Activated CD4-positive, alpha-beta T cell treated with anti-CD3 and anti-CD28 coated beads for 36 hours (primary cell): ENCODE measurements at regions not wholly inside any gene's neighbourhood (a gene's known extent, or its start where the extent isn't known, plus 50 kb on each side); places are given as distances from the start of the nearest gene placed in this dataset.

Experiments
- ATAC-seq: fragments of 200-7000 bp; cut with Tn5 transposase; one replicate; pipeline ENCODE4 v1.10.0; 2021; ENCODE audit warnings: mild to moderate bottlenecking, moderate library complexity
- CTCF ChIA-PET: fragments of 350-600 bp; sonication (Branson Sonifier 250); formaldehyde crosslinking; loops from one replicate; lab custom pipeline; 2021; ENCODE audit warnings: antibody characterized with exemption; lab: Charles Lee
- POLR2A ChIA-PET: fragments of 350-600 bp; sonication (Branson Sonifier 250); formaldehyde crosslinking; loops from one replicate; lab custom pipeline; 2021; ENCODE audit warnings: antibody characterized with exemption, inconsistent platforms; lab: Charles Lee
- DNase-seq: peaks from one replicate; pipeline ENCODE4 v3.0.0-alpha.2; 2020
- H3K27ac Mint-ChIP-seq: one replicate; pipeline ENCODE4 v1.8.0; 2021; ENCODE audit warnings: mixed read lengths
- H3K27me3 Mint-ChIP-seq: one replicate; pipeline ENCODE4 v1.8.0; 2021; ENCODE audit warnings: mixed read lengths
- H3K36me3 Mint-ChIP-seq: one replicate; pipeline ENCODE4 v1.8.0; 2021; ENCODE audit warnings: low read depth, mixed read lengths
- H3K4me1 Mint-ChIP-seq: one replicate; pipeline ENCODE4 v1.8.0; 2021; ENCODE audit warnings: mixed read lengths
- H3K4me3 Mint-ChIP-seq: one replicate; pipeline ENCODE4 v1.8.0; 2021; ENCODE audit warnings: mild to moderate bottlenecking, moderate library complexity, mixed read lengths
- H3K9me3 Mint-ChIP-seq: one replicate; pipeline ENCODE4 v1.8.0; 2021; ENCODE audit warnings: low read depth, mixed read lengths
- intact Hi-C, 2 experiments: fragments of 100-400 bp; cut with DNase I in 1 of 2; cut with micrococcal nuclease in 1 of 2; formaldehyde crosslinking; loops; one replicate each; pipeline versions ENCODE4 v1.14.2 to v1.15.1; 2022 to 2024; cut with DNase I, micrococcal nuclease

GRCh38 chr10:56831681-56832080, 470.6 kb upstream of the ZWINT start:
- Mint-ChIP-seq H3K4me1 (no peaks in the 10 kb centered on the region), H3K36me3 (no peaks in the 10 kb centered on the region), H3K27me3 (no peaks in the 10 kb centered on the region), H3K27ac (no peak overlapping the region), H3K9me3 (peaks cover 10% of the 10 kb centered on the region), H3K4me3 (no peak overlapping the region)
- no peak for DNase-seq
- CTCF ChIA-PET = no interaction called here
- POLR2A ChIA-PET = no interaction called here
- ATAC-seq = no peak
- intact Hi-C loops = no loop called here

- Mint-ChIP-seq H3K27ac (no peak overlapping the region), H3K4me3 (no peak overlapping the region), H3K36me3 (no peaks in the 10 kb centered on the region), H3K27me3 (no peaks in the 10 kb centered on the region), H3K4me1 (no peaks in the 10 kb centered on the region), H3K9me3 (peaks cover 36% of the 10 kb centered on the region)
- POLR2A ChIA-PET = no interaction called here
- intact Hi-C loops = no loop called here
- no peak for ATAC-seq
- no peak for DNase-seq
- CTCF ChIA-PET = no interaction called here
Observed at GRCh38 chr10:56823849-56824248, 462.8 kb upstream of the ZWINT start.

- ChIA-PET CTCF (no interaction called here), POLR2A (no interaction called here)
- H3K9me3 Mint-ChIP-seq = peaks cover 13% of the 10 kb centered on the region
- intact Hi-C loops = no loop called here
- no peaks in the 10 kb centered on the region for H3K4me1 Mint-ChIP-seq
- DNase-seq = no peak
- no peak overlapping the region for H3K4me3 Mint-ChIP-seq
- no peaks in the 10 kb centered on the region for H3K27me3 Mint-ChIP-seq
- H3K36me3 Mint-ChIP-seq = no peaks in the 10 kb centered on the region
- no peak overlapping the region for H3K27ac Mint-ChIP-seq
- no peak for ATAC-seq
Observed at GRCh38 chr10:56805022-56805421, 444.0 kb upstream of the ZWINT start.

GRCh38 chr10:56785292-56785691, 424.2 kb upstream of the ZWINT start:
- DNase-seq (no peak), ATAC-seq (no peak)
- intact Hi-C loops = no loop called here
- Mint-ChIP-seq H3K9me3 (peaks cover 4% of the 10 kb centered on the region), H3K4me3 (no peak overlapping the region), H3K27me3 (no peaks in the 10 kb centered on the region), H3K27ac (no peak overlapping the region), H3K36me3 (no peaks in the 10 kb centered on the region), H3K4me1 (no peaks in the 10 kb centered on the region)
- CTCF ChIA-PET = no interaction called here
- POLR2A ChIA-PET = no interaction called here

GRCh38 chr10:56782503-56782902, 421.4 kb upstream of the ZWINT start:
- no peaks in the 10 kb centered on the region for H3K27me3 Mint-ChIP-seq
- no peak overlapping the region for H3K27ac Mint-ChIP-seq
- peaks cover 12% of the 10 kb centered on the region for H3K9me3 Mint-ChIP-seq
- ATAC-seq (no peak), DNase-seq (no peak)
- intact Hi-C loops = no loop called here
- CTCF ChIA-PET = interaction anchor here (0.6 to 1.2 kb wide), 2 partner anchors 17 to 140 kb away, joined by 3 read pairs; no protein-coding TSS in a partner anchor
- POLR2A ChIA-PET = no interaction called here
- H3K36me3 Mint-ChIP-seq = no peaks in the 10 kb centered on the region
- H3K4me3 Mint-ChIP-seq = no peak overlapping the region
- H3K4me1 Mint-ChIP-seq = no peaks in the 10 kb centered on the region

- H3K4me3 Mint-ChIP-seq = no peak overlapping the region
- H3K27me3 Mint-ChIP-seq = no peaks in the 10 kb centered on the region
- POLR2A ChIA-PET = no interaction called here
- peaks cover 16% of the 10 kb centered on the region for H3K9me3 Mint-ChIP-seq
- CTCF ChIA-PET = no interaction called here
- H3K4me1 Mint-ChIP-seq = no peaks in the 10 kb centered on the region
- no peak for DNase-seq
- intact Hi-C loops = no loop called here
- H3K36me3 Mint-ChIP-seq = no peaks in the 10 kb centered on the region
- no peak for ATAC-seq
- no peak overlapping the region for H3K27ac Mint-ChIP-seq
Observed at GRCh38 chr10:56771343-56771742, 410.3 kb upstream of the ZWINT start.

- ATAC-seq = no peak
- Mint-ChIP-seq H3K27ac (no peak overlapping the region), H3K36me3 (no peaks in the 10 kb centered on the region), H3K27me3 (no peaks in the 10 kb centered on the region), H3K4me1 (no peaks in the 10 kb centered on the region), H3K9me3 (peaks cover 21% of the 10 kb centered on the region), H3K4me3 (no peak overlapping the region)
- no peak for DNase-seq
- POLR2A ChIA-PET = no interaction called here
- CTCF ChIA-PET = no interaction called here
- intact Hi-C loops = no loop called here
Observed at GRCh38 chr10:56763090-56763489, 402.0 kb upstream of the ZWINT start.

GRCh38 chr10:56745490-56745889, 384.4 kb upstream of the ZWINT start:
- ATAC-seq (no peak), DNase-seq (no peak)
- Mint-ChIP-seq H3K4me1 (no peaks in the 10 kb centered on the region), H3K27ac (no peak overlapping the region), H3K9me3 (peaks cover 8% of the 10 kb centered on the region), H3K27me3 (no peaks in the 10 kb centered on the region), H3K4me3 (no peak overlapping the region), H3K36me3 (no peaks in the 10 kb centered on the region)
- intact Hi-C loops = no loop called here
- POLR2A ChIA-PET = no interaction called here
- CTCF ChIA-PET = interaction anchor here (1.1 kb wide), 1 partner anchor 9 kb away, joined by 4 read pairs; no protein-coding TSS in a partner anchor

GRCh38 chr10:56728349-56728748, 367.3 kb upstream of the ZWINT start:
- intact Hi-C loops = no loop called here
- no peaks in the 10 kb centered on the region for H3K4me1 Mint-ChIP-seq
- ATAC-seq = no peak
- peaks cover 15% of the 10 kb centered on the region for H3K9me3 Mint-ChIP-seq
- no peak for DNase-seq
- H3K36me3 Mint-ChIP-seq = peaks cover 1% of the 10 kb centered on the region
- no peak overlapping the region for H3K4me3 Mint-ChIP-seq
- ChIA-PET CTCF (no interaction called here), POLR2A (no interaction called here)
- no peaks in the 10 kb centered on the region for H3K27me3 Mint-ChIP-seq
- no peak overlapping the region for H3K27ac Mint-ChIP-seq

- no peaks in the 10 kb centered on the region for H3K4me1 Mint-ChIP-seq
- ChIA-PET CTCF (no interaction called here), POLR2A (no interaction called here)
- peaks cover 7% of the 10 kb centered on the region for H3K9me3 Mint-ChIP-seq
- DNase-seq = no peak
- ATAC-seq = no peak
- H3K27me3 Mint-ChIP-seq = no peaks in the 10 kb centered on the region
- no peaks in the 10 kb centered on the region for H3K36me3 Mint-ChIP-seq
- no peak overlapping the region for H3K4me3 Mint-ChIP-seq
- H3K27ac Mint-ChIP-seq = no peak overlapping the region
- intact Hi-C loops = no loop called here
Observed at GRCh38 chr10:56722912-56723311, 361.9 kb upstream of the ZWINT start.

GRCh38 chr10:56715262-56715661, 354.2 kb upstream of the ZWINT start:
- DNase-seq (no peak), ATAC-seq (no peak)
- intact Hi-C loops = no loop called here
- no peaks in the 10 kb centered on the region for H3K27me3 Mint-ChIP-seq
- H3K36me3 Mint-ChIP-seq = no peaks in the 10 kb centered on the region
- H3K4me1 Mint-ChIP-seq = no peaks in the 10 kb centered on the region
- H3K4me3 Mint-ChIP-seq = no peak overlapping the region
- peaks cover 3% of the 10 kb centered on the region for H3K9me3 Mint-ChIP-seq
- CTCF ChIA-PET = no interaction called here
- POLR2A ChIA-PET = no interaction called here
- no peak overlapping the region for H3K27ac Mint-ChIP-seq

GRCh38 chr10:56698506-56698905, 337.4 kb upstream of the ZWINT start:
- H3K36me3 Mint-ChIP-seq = no peaks in the 10 kb centered on the region
- ATAC-seq (no peak), DNase-seq (no peak)
- H3K4me1 Mint-ChIP-seq = no peaks in the 10 kb centered on the region
- no peaks in the 10 kb centered on the region for H3K27me3 Mint-ChIP-seq
- no peaks in the 10 kb centered on the region for H3K9me3 Mint-ChIP-seq
- CTCF ChIA-PET = interaction anchor here (0.5 kb wide), 1 partner anchor 16 kb away, joined by 4 read pairs; no protein-coding TSS in a partner anchor
- POLR2A ChIA-PET = no interaction called here
- no peak overlapping the region for H3K27ac Mint-ChIP-seq
- intact Hi-C loops = no loop called here
- no peak overlapping the region for H3K4me3 Mint-ChIP-seq

- no peaks in the 10 kb centered on the region for H3K27me3 Mint-ChIP-seq
- intact Hi-C loops = no loop called here
- H3K36me3 Mint-ChIP-seq = no peaks in the 10 kb centered on the region
- H3K4me1 Mint-ChIP-seq = no peaks in the 10 kb centered on the region
- ATAC-seq (no peak), DNase-seq (no peak)
- H3K9me3 Mint-ChIP-seq = peaks cover 7% of the 10 kb centered on the region
- CTCF ChIA-PET = no interaction called here
- H3K4me3 Mint-ChIP-seq = no peak overlapping the region
- POLR2A ChIA-PET = no interaction called here
- no peak overlapping the region for H3K27ac Mint-ChIP-seq
Observed at GRCh38 chr10:56679578-56679977, 318.5 kb upstream of the ZWINT start.
